ENCODE measurements at regions not wholly inside any gene's neighbourhood (a gene's known extent, or its start where the extent isn't known, plus 50 kb on each side); places are given as distances from the start of the nearest gene placed in this dataset.

GRCh38 chr13:81140675-81141074 lies 799.7 kb upstream of the SPRY2 start:
- intact Hi-C loops (cut with DNase I), result no loop called here
- Histone ChIP-seq H3K4me3 (no peak overlapping the region), H3K27ac (no peak overlapping the region), H3K27me3 (no peaks in the 10 kb centered on the region), H3K4me1 (no peaks in the 10 kb centered on the region), H3K9me3 (no peaks in the 10 kb centered on the region), H3K36me3 (no peaks in the 10 kb centered on the region)
- TF ChIP-seq, protein P1, sequence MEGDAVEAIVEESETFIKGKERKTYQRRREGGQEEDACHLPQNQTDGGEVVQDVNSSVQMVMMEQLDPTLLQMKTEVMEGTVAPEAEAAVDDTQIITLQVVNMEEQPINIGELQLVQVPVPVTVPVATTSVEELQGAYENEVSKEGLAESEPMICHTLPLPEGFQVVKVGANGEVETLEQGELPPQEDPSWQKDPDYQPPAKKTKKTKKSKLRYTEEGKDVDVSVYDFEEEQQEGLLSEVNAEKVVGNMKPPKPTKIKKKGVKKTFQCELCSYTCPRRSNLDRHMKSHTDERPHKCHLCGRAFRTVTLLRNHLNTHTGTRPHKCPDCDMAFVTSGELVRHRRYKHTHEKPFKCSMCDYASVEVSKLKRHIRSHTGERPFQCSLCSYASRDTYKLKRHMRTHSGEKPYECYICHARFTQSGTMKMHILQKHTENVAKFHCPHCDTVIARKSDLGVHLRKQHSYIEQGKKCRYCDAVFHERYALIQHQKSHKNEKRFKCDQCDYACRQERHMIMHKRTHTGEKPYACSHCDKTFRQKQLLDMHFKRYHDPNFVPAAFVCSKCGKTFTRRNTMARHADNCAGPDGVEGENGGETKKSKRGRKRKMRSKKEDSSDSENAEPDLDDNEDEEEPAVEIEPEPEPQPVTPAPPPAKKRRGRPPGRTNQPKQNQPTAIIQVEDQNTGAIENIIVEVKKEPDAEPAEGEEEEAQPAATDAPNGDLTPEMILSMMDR (IDR thresholded peaks at IDR 0.05), result no peak
- DNase-seq, result no peak
- ATAC-seq, result no peak

- H3K27me3 ChIP-seq, result no peaks in the 10 kb centered on the region
- TF ChIP-seq, protein P1 (IDR thresholded peaks at IDR 0.05), result no peak
- intact Hi-C loops (cut with DNase I), result no loop called here
- H3K36me3 ChIP-seq, result no peaks in the 10 kb centered on the region
- no peaks in the 10 kb centered on the region for H3K4me1 ChIP-seq
- ATAC-seq (no peak), DNase-seq (no peak)
- no peak overlapping the region for H3K27ac ChIP-seq
- H3K4me3 ChIP-seq, result no peak overlapping the region
- H3K9me3 ChIP-seq, result no peaks in the 10 kb centered on the region
Observed at GRCh38 chr13:81139987-81140386, 799.1 kb upstream of the SPRY2 start.

GRCh38 chr13:81138353-81138980 lies 797.5 kb upstream of the SPRY2 start:
- Histone ChIP-seq H3K27me3 (no peaks in the 10 kb centered on the region), H3K4me3 (no peak overlapping the region), H3K27ac (no peak overlapping the region), H3K4me1 (no peaks in the 10 kb centered on the region), H3K36me3 (no peaks in the 10 kb centered on the region), H3K9me3 (no peaks in the 10 kb centered on the region)
- TF ChIP-seq, protein P1 (IDR thresholded peaks at IDR 0.05), result no peak
- intact Hi-C loops (cut with DNase I), result no loop called here
- ATAC-seq, result no peak
- DNase-seq, result no peak

- no peak for DNase-seq
- Histone ChIP-seq H3K9me3 (no peaks in the 10 kb centered on the region), H3K27me3 (no peaks in the 10 kb centered on the region), H3K27ac (no peak overlapping the region), H3K36me3 (no peaks in the 10 kb centered on the region), H3K4me1 (no peaks in the 10 kb centered on the region), H3K4me3 (no peak overlapping the region)
- ATAC-seq, result no peak
- intact Hi-C loops (cut with DNase I), result no loop called here
- TF ChIP-seq, protein P1 (IDR thresholded peaks at IDR 0.05), result no peak
Observed at GRCh38 chr13:81133066-81133465, 792.1 kb upstream of the SPRY2 start.

- intact Hi-C loops (cut with DNase I), result no loop called here
Observed at GRCh38 chr13:81117416-81117815, 776.5 kb upstream of the SPRY2 start.

More at GRCh38 chr13:81117416-81117815, 776.5 kb upstream of the SPRY2 start:
- ATAC-seq (no peak), DNase-seq (no peak)
- Histone ChIP-seq H3K27ac (no peak overlapping the region), H3K4me3 (no peak overlapping the region), H3K9me3 (no peaks in the 10 kb centered on the region), H3K4me1 (no peaks in the 10 kb centered on the region), H3K27me3 (no peaks in the 10 kb centered on the region), H3K36me3 (no peaks in the 10 kb centered on the region)
- TF ChIP-seq, protein P1 (IDR thresholded peaks at IDR 0.05), result no peak
